GM18868 (cell line): ENCODE measurements at regions not wholly inside any gene's neighbourhood (a gene's known extent, or its start where the extent isn't known, plus 50 kb on each side); places are given as distances from the start of the nearest gene placed in this dataset.
"Not testable (repeated sequence)": the region's sequence is repeated elsewhere in the genome, so short reads cannot be mapped to it uniquely, and the experiment has no call there.

ENCODE experiments used
- ATAC-seq: cut with Tn5 transposase; IDR thresholded peaks from one replicate; pipeline ENCODE4 v1.9.1; 2021; ENCODE audit warnings: mild to moderate bottlenecking, moderate library complexity; ENCODE audit not compliant: unreplicated experiment

GRCh38 chr5:74534397-74535129 lies 106.0 kb downstream of the ENC1 start:
- no peak for ATAC-seq

- no peak for ATAC-seq
Observed at GRCh38 chr5:74530326-74531050, 110.0 kb downstream of the ENC1 start.

- no peak for ATAC-seq
Observed at GRCh38 chr5:74529101-74529500, 111.4 kb downstream of the ENC1 start.

- no peak for ATAC-seq
Observed at GRCh38 chr5:74526111-74526510, 114.4 kb downstream of the ENC1 start.

- ATAC-seq = not testable (repeated sequence)
Observed at GRCh38 chr5:74524767-74525166, 115.8 kb downstream of the ENC1 start.

- ATAC-seq = not testable (repeated sequence)
Observed at GRCh38 chr5:74523698-74524097, 116.8 kb downstream of the ENC1 start.

- ATAC-seq = not testable (repeated sequence)
Observed at GRCh38 chr5:74522838-74523237, 117.7 kb downstream of the ENC1 start.

- ATAC-seq = no peak
Observed at GRCh38 chr5:74521401-74521800, 119.1 kb downstream of the ENC1 start.

- ATAC-seq = no peak
Observed at GRCh38 chr5:74519679-74520078, 120.8 kb downstream of the ENC1 start.

- ATAC-seq = no peak
Observed at GRCh38 chr5:74519161-74519571, 121.4 kb downstream of the ENC1 start.

- no peak for ATAC-seq
Observed at GRCh38 chr5:74517700-74518099, 122.8 kb downstream of the ENC1 start.

GRCh38 chr5:74516211-74516636 lies 124.3 kb downstream of the ENC1 start:
- no peak for ATAC-seq

- ATAC-seq = no peak
Observed at GRCh38 chr5:74514888-74515551, 125.5 kb downstream of the ENC1 start.

- ATAC-seq = not testable (repeated sequence)
Observed at GRCh38 chr5:74511770-74512169, 128.8 kb downstream of the ENC1 start.

- ATAC-seq = no peak
Observed at GRCh38 chr5:74510476-74511075, 130.0 kb downstream of the ENC1 start.

GRCh38 chr5:74507370-74508005 lies 133.0 kb downstream of the ENC1 start:
- ATAC-seq = no peak

GRCh38 chr5:74506119-74506518 lies 134.4 kb downstream of the ENC1 start:
- ATAC-seq = no peak

- no peak for ATAC-seq
Observed at GRCh38 chr5:74504463-74504862, 136.1 kb downstream of the ENC1 start.

- ATAC-seq = no peak
Observed at GRCh38 chr5:74502479-74502950, 138.0 kb downstream of the ENC1 start.

- no peak for ATAC-seq
Observed at GRCh38 chr5:74501674-74502478, 138.7 kb downstream of the ENC1 start.
